Mesodermal cell (in vitro differentiated cells): ENCODE measurements at regions not wholly inside any gene's neighbourhood (a gene's known extent, or its start where the extent isn't known, plus 50 kb on each side); places are given as distances from the start of the nearest gene placed in this dataset.

Experiments
- H3K27ac ChIP-seq: 2 replicates; pipeline ENCODE4 v1.7.0; 2013; ENCODE audit warnings: mild to moderate bottlenecking, low read depth, low read length, moderate library complexity; ENCODE audit not compliant: severe bottlenecking
- H3K36me3 ChIP-seq: 2 replicates; pipeline ENCODE4 v1.7.1; 2013; ENCODE audit warnings: mild to moderate bottlenecking, low read length, moderate library complexity; ENCODE audit not compliant: control insufficient read depth, insufficient read depth
- H3K4me1 ChIP-seq: one replicate; pipeline ENCODE4 v1.7.1; 2013; ENCODE audit warnings: mild to moderate bottlenecking, low read length; ENCODE audit not compliant: insufficient read depth, control insufficient read depth, poor library complexity, severe bottlenecking
- H3K4me3 ChIP-seq: 2 replicates; pipeline ENCODE4 v1.7.0; 2013; ENCODE audit warnings: low read length, control low read depth, mild to moderate bottlenecking; ENCODE audit not compliant: insufficient read depth, poor library complexity, severe bottlenecking; ENCODE audit errors: extremely low read depth
- H3K9me3 ChIP-seq: 2 replicates; pipeline ENCODE4 v1.7.1; 2013; ENCODE audit warnings: mild to moderate bottlenecking, low read length, moderate library complexity; ENCODE audit not compliant: control insufficient read depth
- WGBS, 2 experiments: methylation state at CpG; one replicate each; pipeline ENCODE4 v1.1.5; 2013; ENCODE audit warnings: missing lambda C conversion rate in 2 of 2; ENCODE audit not compliant: insufficient coverage in 2 of 2; 5-methylcytosine and 5-hydroxymethylcytosine counted together

GRCh38 chr10:57884965-57885617, 382.6 kb downstream of the IPMK start:
- Histone ChIP-seq H3K36me3 (no peaks in the 10 kb centered on the region), H3K4me1 (no peaks in the 10 kb centered on the region), H3K9me3 (no peaks in the 10 kb centered on the region), H3K4me3 (no peak overlapping the region), H3K27ac (no peak overlapping the region)
- no CpG with 5 or more reads among the region's 2 CpGs for WGBS, 2 experiments

- Histone ChIP-seq H3K4me3 (no peak overlapping the region), H3K9me3 (no peaks in the 10 kb centered on the region)
- no CpG with 5 or more reads among the region's 2 CpGs for WGBS, 2 experiments
Measured at GRCh38 chr10:57884407-57884806, 383.3 kb downstream of the IPMK start.

GRCh38 chr10:57880446-57881227, 387.1 kb downstream of the IPMK start:
- Histone ChIP-seq H3K27ac (no peak overlapping the region), H3K4me1 (no peaks in the 10 kb centered on the region), H3K36me3 (no peaks in the 10 kb centered on the region), H3K9me3 (no peaks in the 10 kb centered on the region), H3K4me3 (no peak overlapping the region)
- WGBS, 2 experiments: 100% methylated on average over 1 of the region's 1 CpG; no CpG with 5 or more reads in 1 of the 2 experiments

More at GRCh38 chr10:57884407-57884806, 383.3 kb downstream of the IPMK start:
- no peak overlapping the region for H3K27ac ChIP-seq
- H3K4me1 ChIP-seq: no peaks in the 10 kb centered on the region
- H3K36me3 ChIP-seq: no peaks in the 10 kb centered on the region

- Histone ChIP-seq H3K4me1 (no peaks in the 10 kb centered on the region), H3K36me3 (no peaks in the 10 kb centered on the region), H3K27ac (no peak overlapping the region), H3K9me3 (no peaks in the 10 kb centered on the region), H3K4me3 (no peak overlapping the region)
- 86 to 95% methylated on average over 4 of the region's 4 CpGs for WGBS, 2 experiments
Measured at GRCh38 chr10:57874810-57875209, 392.9 kb downstream of the IPMK start.

- Histone ChIP-seq H3K36me3 (no peaks in the 10 kb centered on the region), H3K4me3 (no peak overlapping the region), H3K27ac (no peak overlapping the region), H3K9me3 (no peaks in the 10 kb centered on the region), H3K4me1 (no peaks in the 10 kb centered on the region)
- no CpG with 5 or more reads among the region's 1 CpG for WGBS, 2 experiments
Measured at GRCh38 chr10:57867241-57867640, 400.5 kb downstream of the IPMK start.

- Histone ChIP-seq H3K4me1 (no peaks in the 10 kb centered on the region), H3K9me3 (no peaks in the 10 kb centered on the region), H3K27ac (no peak overlapping the region), H3K36me3 (no peaks in the 10 kb centered on the region), H3K4me3 (no peak overlapping the region)
- 75% methylated on average over 1 of the region's 2 CpGs for WGBS, 2 experiments
Measured at GRCh38 chr10:57864765-57865680, 402.7 kb downstream of the IPMK start.

- Histone ChIP-seq H3K9me3 (no peaks in the 10 kb centered on the region), H3K36me3 (no peaks in the 10 kb centered on the region), H3K4me3 (no peak overlapping the region), H3K4me1 (no peaks in the 10 kb centered on the region), H3K27ac (no peak overlapping the region)
- WGBS, 2 experiments: 20% methylated on average over 1 of the region's 1 CpG; no CpG with 5 or more reads in 1 of the 2 experiments
Measured at GRCh38 chr10:57849691-57850357, 417.9 kb downstream of the IPMK start.

GRCh38 chr10:57846307-57847065, 421.2 kb downstream of the IPMK start:
- WGBS, 2 experiments: 100% methylated on average over 1 of the region's 2 CpGs; no CpG with 5 or more reads in 1 of the 2 experiments
- Histone ChIP-seq H3K4me1 (no peaks in the 10 kb centered on the region), H3K9me3 (no peaks in the 10 kb centered on the region), H3K4me3 (no peak overlapping the region), H3K27ac (no peak overlapping the region), H3K36me3 (no peaks in the 10 kb centered on the region)

GRCh38 chr10:57844387-57844998, 423.2 kb downstream of the IPMK start:
- no peaks in the 10 kb centered on the region for H3K4me1 ChIP-seq
- WGBS, 2 experiments: 86 to 100% methylated on average over 3 of the region's 4 CpGs

More at GRCh38 chr10:57844387-57844998, 423.2 kb downstream of the IPMK start:
- H3K4me3 ChIP-seq: no peak overlapping the region
- no peak overlapping the region for H3K27ac ChIP-seq
- no peaks in the 10 kb centered on the region for H3K9me3 ChIP-seq
- H3K36me3 ChIP-seq: no peaks in the 10 kb centered on the region
